CD4-positive, alpha-beta T cell treated with Interleukin-21 for 1 hour (primary cell): ENCODE measurements at regions not wholly inside any gene's neighbourhood (a gene's known extent, or its start where the extent isn't known, plus 50 kb on each side); places are given as distances from the start of the nearest gene placed in this dataset.
"Not testable (repeated sequence)": the region's sequence is repeated elsewhere in the genome, so short reads cannot be mapped to it uniquely, and the experiment has no call there.

Source experiments
- DNase-seq: peaks from one replicate; pipeline ENCODE4 v3.0.0-alpha.2; 2020

GRCh38 chr4:154164931-154165839 is 326.4 kb downstream of the DCHS2 start:
- no peak for DNase-seq

DNA sequence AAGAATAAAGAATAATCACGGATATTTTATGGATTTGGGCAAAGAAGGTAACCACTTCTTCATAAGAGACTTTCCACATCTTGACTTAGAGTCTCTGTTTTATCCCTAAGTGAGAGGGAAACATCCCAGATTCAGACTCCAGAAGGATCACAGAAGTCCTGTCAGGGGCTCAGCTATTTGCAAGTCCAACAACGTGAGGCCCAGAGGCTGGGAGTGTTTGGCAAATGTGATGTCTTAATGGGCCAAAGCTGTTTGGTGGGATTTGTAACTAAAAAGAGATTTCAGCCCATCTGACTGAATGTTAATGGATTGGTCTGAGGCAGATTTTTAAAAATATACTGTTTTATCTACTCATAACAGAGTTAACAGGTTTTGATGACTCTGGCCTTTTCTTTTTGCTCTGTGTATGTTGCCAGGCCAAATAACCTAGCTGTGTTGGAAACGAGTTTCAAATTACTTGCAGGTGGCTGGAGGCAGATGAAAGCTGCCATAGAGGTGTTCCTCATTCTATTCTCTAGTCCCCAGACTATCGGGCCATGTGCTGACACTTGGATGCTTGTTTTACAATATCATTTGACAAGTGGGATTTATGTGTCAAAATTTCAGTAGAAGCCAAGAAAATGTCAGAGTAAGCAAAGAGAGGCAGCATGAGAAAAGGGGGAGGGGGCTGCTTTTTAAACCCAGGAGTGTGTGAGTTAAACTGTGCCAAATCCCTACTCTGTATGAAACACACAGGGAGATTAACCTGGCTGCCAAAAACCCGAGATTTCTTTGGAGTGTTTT is 330.9 kb downstream of the DCHS2 start:
- no peak for DNase-seq

DNA sequence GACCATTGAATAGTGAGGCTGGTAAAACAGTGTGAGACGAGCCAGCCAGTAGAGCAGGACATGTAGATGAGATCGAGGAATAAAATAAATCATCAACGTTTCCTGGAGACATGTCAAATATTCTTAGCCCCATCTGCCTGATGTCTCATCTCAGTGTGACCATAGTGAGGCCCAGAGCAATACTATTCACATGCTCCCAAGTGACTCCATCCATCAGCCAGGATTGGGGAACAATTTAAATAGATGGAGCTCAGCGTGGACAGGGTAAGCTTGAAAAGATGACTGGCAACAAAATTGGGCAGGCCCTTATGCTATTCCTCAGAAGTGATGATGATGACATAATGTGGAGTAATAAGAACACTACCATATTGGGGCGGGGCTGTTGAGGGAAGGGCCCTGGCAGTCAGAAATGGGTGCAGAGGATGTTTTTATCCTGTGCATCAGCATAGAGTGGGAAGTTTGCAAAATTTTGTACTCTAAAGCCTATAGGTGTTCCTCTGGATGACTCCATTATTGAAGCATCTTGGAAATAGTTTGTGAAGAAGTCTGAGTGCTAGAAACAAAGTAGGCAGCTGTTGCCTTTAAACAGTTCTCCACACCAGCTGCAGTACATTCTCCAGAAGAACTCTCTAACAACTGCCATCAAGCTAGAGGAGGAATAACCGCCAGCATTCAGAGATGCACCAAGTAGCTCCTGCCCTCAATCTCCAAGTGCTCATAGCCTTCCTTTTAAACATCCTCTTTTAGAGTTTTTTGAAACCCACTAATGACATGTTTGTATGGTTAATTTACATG is 333.0 kb downstream of the DCHS2 start:
- no peak for DNase-seq

GRCh38 chr4:154152546-154152945 is 339.1 kb downstream of the DCHS2 start:
- no peak for DNase-seq

DNA sequence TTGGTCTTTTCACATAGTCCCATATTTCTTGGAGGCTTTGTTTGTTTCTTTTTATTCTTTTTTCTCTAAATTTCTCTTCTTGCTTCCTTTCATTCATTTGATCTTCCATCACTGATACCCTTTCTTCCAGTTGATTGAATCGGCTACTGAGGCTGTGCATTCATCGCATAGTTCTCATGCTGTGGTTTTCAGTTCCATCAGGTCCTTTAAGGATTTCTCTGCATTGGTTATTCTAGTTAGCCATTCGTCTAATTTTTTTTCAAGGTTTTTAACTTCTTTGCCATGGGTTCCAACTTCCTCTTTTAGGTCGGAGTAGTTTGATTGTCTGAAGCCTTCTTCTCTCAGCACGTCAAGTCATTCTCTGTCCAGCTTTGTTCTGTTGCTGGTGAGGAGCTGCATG is 342.4 kb downstream of the DCHS2 start:
- not testable (repeated sequence) for DNase-seq

DNA sequence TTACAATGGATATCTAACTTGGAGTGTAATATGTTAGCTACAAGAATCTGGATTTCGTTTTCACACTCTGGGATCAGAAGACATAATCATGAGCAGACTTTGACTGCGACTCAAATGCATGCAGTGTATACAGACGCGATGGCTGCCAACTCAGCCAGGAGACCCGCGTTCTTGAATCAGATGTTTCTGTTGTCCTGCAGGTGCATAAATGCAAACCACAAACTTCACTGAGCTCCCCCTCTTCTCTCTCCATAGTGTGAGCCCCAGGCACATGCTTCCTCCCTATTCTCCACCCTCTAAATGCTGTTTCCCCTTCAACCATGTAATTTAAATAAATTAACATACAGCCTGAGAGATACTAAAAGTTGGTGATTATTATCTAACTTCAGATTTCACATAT is 347.9 kb downstream of the DCHS2 start:
- DNase-seq = no peak

DNA sequence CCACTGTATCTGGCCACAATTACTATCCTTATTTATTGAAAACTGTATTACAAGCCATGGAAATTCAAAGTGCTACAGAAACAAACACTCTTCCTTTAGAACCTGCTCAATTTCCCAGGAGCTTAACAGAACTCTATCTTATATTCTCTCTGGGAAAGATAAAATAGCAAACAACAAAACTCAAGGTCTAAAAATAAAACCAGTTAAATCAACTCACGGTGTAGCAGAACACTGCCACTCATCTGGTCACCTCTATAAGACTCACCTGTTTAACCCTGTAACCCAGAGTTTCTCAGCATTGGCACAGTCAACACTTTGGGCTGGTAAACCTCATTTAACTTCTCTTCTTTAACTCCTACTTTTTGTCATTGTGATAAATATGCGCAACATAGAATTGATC is 348.9 kb downstream of the DCHS2 start:
- no peak for DNase-seq

GRCh38 chr4:154140869-154141268 is 350.7 kb downstream of the DCHS2 start:
- no peak for DNase-seq

GRCh38 chr4:154137320-154137905 is 348.5 kb upstream of the SFRP2 start:
- DNase-seq = no peak

DNA sequence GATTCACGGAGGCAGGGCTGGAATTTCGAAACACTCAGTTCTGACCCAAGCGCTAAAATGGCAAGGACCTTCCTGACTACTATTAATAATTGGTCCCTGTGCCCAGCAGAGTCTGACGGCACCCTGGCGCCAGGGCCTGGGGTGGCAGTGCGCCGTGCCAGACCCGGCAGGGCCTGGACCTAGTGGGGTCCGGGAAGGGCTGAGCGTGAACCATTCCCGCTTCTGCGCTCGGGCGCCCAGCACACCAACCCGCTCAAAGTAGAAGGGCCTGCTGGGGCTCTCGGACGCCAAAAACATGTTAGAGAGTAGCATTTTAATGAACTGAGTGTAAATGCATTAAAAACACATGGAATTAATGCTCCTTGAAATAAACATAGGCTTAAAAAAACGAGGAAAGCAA is 346.7 kb upstream of the SFRP2 start:
- no peak for DNase-seq

DNA sequence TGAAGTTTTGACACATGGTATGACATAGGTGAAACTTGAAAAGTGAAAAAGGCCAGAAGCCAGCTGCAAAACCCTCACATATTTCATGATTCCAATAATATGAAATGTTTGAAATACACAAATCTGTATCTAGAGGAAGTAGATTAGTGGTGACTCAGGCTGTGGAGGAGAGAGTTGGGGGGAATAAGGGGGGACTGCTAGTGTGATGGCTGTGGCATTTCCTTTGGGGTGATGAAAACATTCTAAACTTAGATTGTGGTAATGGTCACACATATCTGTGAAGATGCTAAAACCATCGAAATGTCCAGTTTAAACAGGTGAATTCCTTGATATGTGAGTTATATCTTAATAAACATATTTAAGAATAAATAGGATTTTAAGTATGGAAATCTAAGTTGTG is 343.5 kb upstream of the SFRP2 start:
- DNase-seq = no peak

DNA sequence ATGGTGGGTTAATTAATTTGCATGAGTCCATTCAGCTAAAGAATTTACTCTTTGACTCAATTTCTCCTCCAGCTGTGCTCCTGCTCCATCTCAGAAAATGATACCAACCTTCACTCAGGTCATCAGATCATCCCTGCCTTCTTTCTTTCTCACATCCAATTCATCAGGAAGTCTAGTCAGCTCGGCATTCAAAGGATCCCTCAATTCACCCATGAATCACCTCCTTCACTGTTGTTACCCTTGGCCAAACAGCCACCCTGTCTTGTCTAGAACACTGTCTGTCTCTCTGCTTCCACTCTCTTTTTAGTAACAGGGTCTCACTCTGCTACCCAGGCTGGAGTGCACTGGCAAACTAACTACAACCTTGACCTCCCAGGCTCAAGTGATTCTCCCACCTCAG is 337.4 kb upstream of the SFRP2 start:
- DNase-seq = no peak

GRCh38 chr4:154125340-154125739 is 336.5 kb upstream of the SFRP2 start:
- no peak for DNase-seq

DNA sequence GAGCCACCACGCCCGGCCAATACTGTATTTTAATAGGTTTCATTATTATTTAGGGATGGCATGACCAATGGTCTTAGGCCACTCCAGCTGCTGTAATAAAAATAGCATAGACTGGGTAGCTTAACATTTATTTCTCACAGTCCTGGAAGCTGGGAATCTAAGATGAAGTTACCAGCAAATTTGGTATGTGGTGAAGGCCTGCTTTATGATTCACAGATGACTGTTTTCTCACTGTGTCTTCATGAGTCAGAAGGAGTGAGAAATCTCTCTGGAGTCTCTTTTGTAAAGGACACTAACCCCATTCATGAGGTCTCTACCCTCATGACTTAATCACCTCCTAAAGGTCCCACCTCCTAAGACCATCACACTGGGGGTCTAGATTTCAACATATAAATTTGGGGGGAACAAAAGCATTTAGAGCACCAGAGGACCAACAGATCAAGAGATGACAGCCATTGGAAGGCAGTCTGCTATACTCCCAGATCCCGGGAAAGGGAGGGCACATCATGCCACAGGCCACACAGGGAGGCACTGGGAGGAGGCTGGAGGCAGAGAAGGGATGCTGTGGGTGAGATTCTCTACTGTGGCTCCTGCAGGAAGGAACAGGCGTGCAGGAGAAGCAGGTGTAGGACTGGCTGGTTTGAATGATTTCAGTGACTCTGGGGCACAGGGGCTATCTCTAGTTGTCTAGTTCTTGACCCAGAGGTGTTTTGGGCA is 335.8 kb upstream of the SFRP2 start:
- DNase-seq = no peak

DNA sequence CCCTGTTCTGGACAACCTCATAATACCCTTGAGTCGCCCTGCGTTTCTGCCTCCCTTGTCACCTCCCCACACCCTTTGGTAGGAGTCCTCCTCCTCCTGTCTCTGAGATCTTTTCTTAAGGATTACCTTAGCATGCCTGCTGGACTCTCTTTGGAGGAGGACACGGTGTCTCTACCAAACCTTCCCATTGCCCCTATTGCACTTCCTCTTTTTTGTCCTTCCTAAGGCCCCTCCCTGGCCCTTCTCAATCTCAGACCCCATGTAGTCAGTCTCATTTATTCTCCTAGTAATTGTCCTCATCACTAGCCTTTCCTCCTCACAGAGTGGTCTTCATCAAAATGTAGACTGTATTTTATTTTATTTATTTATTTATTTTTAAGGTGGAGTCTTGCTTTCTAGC is 335.0 kb upstream of the SFRP2 start:
- no peak for DNase-seq

DNA sequence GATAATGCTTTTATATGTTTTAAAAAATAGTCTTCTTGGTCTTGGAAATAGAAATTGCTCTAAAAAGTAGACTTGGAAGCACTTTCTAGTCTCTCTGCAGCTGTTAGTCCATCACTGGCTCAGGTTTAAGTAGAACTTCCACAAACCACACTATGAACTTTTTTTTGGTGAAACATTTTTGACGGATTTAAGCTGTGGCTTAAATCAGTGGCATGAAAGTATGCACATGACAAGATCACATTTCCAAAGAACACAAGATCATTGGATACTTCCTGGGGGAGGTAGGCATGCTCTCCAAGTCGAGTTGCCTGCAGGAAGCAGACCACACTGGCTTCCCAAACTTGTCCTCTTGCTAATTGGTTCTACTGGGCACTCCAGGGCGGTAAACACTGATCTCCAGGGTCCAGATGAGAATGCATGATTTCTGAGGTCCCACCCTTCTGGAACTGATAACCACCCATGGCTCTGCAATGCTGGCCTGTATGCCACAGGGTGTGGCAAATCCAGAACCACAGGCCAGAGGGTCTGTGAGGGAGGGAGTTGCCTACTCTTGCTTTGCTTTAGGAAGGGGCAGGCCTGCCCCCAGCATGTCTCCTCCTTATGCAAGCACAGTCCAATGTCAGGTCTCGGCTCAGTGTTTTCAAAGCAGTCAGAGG is 331.9 kb upstream of the SFRP2 start:
- no peak for DNase-seq

GRCh38 chr4:154120006-154120676 is 331.3 kb upstream of the SFRP2 start:
- DNase-seq = no peak

DNA sequence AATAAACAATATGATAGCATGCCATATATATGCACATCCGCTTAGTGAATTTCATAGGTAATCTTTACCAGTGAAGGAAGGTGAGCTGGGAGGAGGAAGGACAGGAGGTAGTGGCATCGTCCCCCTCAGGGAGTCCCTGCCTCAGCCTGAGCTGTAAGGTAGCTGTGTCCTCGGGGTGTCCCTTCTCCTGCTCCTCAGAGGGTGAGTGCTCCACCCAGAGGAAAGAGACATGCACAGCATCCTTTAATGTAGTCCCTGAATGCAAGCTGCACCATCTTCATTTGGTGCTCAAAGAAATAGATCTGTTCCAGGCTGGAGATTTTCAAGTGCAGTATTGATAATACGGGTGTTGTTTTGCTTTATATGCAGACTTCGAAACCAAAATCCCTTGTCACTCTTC is 330.4 kb upstream of the SFRP2 start:
- DNase-seq = no peak

DNA sequence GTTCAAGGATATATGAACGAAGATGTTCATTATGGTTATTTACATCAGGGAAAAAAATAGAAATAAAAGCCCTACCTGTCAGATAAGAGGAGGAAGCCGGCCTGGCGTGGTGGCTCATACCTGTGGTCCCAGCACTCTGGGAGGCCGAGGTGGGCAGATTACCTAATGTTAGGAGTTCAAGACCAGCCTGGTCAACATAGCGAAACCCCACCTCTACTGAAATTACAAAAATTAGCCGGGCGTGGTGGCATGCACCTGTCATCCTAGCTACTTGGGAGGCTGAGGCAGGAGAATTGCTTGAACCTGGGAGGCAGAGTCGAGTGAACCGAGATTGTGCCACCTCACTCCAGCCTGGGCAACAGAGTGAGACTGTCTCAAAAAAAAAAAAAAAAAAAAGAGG is 328.8 kb upstream of the SFRP2 start:
- DNase-seq = not testable (repeated sequence)

- no peak for DNase-seq
Measured at GRCh38 chr4:154107337-154107736, 318.5 kb upstream of the SFRP2 start.

DNA sequence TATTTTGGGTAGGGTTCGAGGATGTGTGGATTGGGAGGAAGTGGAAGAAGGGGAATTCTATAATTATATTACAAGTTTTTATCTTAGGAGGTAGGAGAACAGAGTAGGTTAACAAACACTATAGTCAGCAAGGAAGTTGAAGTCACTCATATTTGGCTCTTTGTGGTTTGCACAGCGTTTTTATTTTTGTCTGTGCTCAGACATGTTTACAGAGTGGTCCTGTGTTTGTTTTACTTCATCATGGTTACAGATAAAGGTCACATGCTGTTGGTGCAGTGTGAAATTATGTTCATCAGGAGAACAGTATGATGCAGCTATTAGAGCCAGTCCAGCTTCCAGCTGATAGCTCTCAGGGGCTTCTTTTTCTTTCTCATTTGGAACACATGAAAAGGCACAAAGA is 299.9 kb upstream of the SFRP2 start:
- no peak for DNase-seq
